ENCODE measurements at regions not wholly inside any gene's neighbourhood (a gene's known extent, or its start where the extent isn't known, plus 50 kb on each side); places are given as distances from the start of the nearest gene placed in this dataset.

DNA sequence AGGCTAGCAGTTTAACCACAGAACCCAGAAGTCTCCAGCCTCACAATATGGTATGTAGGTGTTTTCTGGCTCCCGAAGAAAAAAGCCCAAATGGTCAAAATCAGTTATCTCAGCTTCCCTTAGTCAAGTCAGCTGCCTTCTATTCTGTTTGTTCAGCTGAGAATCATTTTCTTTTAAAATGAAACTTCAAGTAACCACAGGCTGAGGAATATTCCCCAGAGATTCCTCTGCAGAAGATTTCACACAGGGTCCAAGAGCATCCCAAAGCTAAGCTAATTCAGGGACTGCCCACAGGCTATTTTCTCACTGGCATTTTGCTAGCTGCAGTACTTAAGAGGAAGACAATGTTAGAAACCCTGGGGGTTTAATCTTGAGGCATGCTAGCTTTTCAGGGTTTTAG lies 977.0 kb upstream of the CHORDC1 start:
- no TSS peak for BruUV-seq (replicated peaks)
- no peak for DNase-seq (ENCODE audit: low read depth, low spot score)
- intact Hi-C loops (cut with micrococcal nuclease; ENCODE audit: unreplicated experiment) (no loop called here), in situ Hi-C loops (cut with HindIII; ENCODE audit: low pct_unique_long_range_greater_than_20kb, low sequenced_read_pairs) (no loop called here)
- Histone ChIP-seq H3K4me1 (ENCODE audit: control insufficient read depth, insufficient read depth, low read length) (no peaks in the 10 kb centered on the region), H3K27me3 (ENCODE audit: control insufficient read depth, insufficient read depth, low read length) (no peaks in the 10 kb centered on the region), H3K27ac (ENCODE audit: low read length) (no peak overlapping the region), H3K36me3 (ENCODE audit: control insufficient read depth, insufficient read depth, low read length) (no peaks in the 10 kb centered on the region), H3K9me3 (ENCODE audit: control insufficient read depth, insufficient read depth, low read depth, low read length) (no peaks in the 10 kb centered on the region), H3K4me3 (ENCODE audit: low read depth in 2 of 2, low read length in 2 of 2) (no peak overlapping the region)
- no peak for TF ChIP-seq TCF7L2 (IDR thresholded peaks at IDR 0.05; ENCODE audit: low read depth, low read length)
- no peak for TF ChIP-seq SIN3A (IDR thresholded peaks at IDR 0.05; ENCODE audit: borderline replicate concordance, insufficient read depth, low read depth, low read length)
- no peak for TF ChIP-seq POLR2AphosphoS5 (IDR thresholded peaks at IDR 0.05; ENCODE audit: low read depth, low read length)
- TF ChIP-seq CTCF (IDR thresholded peaks at IDR 0.05), result no peak
- no peak for TF ChIP-seq REST (IDR thresholded peaks at IDR 0.05; ENCODE audit: insufficient read depth in 1 of 2, low read depth in 2 of 2, low read length in 1 of 2)
- ChIA-PET CTCF (no interaction called here), POLR2A (no interaction called here)
- ATAC-seq, result no peak

DNA sequence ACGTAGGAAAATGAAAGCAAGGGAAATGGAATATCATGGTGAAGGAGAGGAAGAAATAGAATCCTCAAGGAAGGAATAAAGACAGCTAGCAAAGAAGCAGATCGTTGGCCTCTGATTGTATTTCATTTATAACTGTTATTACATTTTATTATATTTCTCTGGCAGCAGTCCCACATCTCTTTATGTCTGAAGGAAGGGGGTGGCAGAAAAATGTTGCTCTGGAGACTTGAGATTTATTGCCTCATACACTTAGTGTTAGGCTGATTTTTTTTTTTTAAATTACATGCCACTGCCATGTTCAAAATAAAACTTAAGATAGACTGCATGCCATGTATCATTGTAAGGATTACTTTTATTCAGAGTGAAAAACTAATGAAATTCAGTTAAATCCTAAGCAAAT lies 971.7 kb upstream of the CHORDC1 start:
- H3K27me3 ChIP-seq (ENCODE audit: control insufficient read depth, insufficient read depth, low read length), result no peaks in the 10 kb centered on the region; the same call in 1 of the 2 replicates
- ChIA-PET CTCF (no interaction called here), POLR2A (no interaction called here)
- no peaks in the 10 kb centered on the region for H3K36me3 ChIP-seq (ENCODE audit: control insufficient read depth, insufficient read depth, low read length)
- TF ChIP-seq POLR2AphosphoS5 (IDR thresholded peaks at IDR 0.05; ENCODE audit: low read depth, low read length), result no peak
- no peak for TF ChIP-seq REST (IDR thresholded peaks at IDR 0.05; ENCODE audit: insufficient read depth in 1 of 2, low read depth in 2 of 2, low read length in 1 of 2)
- TF ChIP-seq SIN3A (IDR thresholded peaks at IDR 0.05; ENCODE audit: borderline replicate concordance, insufficient read depth, low read depth, low read length), result no peak
- no peak for TF ChIP-seq TCF7L2 (IDR thresholded peaks at IDR 0.05; ENCODE audit: low read depth, low read length)
- no peak for TF ChIP-seq CTCF (IDR thresholded peaks at IDR 0.05)
- H3K9me3 ChIP-seq (ENCODE audit: control insufficient read depth, insufficient read depth, low read depth, low read length), result peaks cover 2% of the 10 kb centered on the region; the same call in 1 of the 2 replicates
- no peaks in the 10 kb centered on the region for H3K4me1 ChIP-seq (ENCODE audit: control insufficient read depth, insufficient read depth, low read length)
- no peak overlapping the region for H3K27ac ChIP-seq (ENCODE audit: low read length)
- H3K4me3 ChIP-seq (ENCODE audit: low read depth in 2 of 2, low read length in 2 of 2), result no peak overlapping the region
- intact Hi-C loops (cut with micrococcal nuclease; ENCODE audit: unreplicated experiment), result no loop called here
- ATAC-seq (no peak), DNase-seq (ENCODE audit: low read depth, low spot score) (no peak)
- in situ Hi-C loops (cut with HindIII; ENCODE audit: low pct_unique_long_range_greater_than_20kb, low sequenced_read_pairs), result no loop called here
- BruUV-seq (replicated peaks), result no TSS peak
